ENCODE measurements at regions not wholly inside any gene's neighbourhood (a gene's known extent, or its start where the extent isn't known, plus 50 kb on each side); places are given as distances from the start of the nearest gene placed in this dataset.

DNA sequence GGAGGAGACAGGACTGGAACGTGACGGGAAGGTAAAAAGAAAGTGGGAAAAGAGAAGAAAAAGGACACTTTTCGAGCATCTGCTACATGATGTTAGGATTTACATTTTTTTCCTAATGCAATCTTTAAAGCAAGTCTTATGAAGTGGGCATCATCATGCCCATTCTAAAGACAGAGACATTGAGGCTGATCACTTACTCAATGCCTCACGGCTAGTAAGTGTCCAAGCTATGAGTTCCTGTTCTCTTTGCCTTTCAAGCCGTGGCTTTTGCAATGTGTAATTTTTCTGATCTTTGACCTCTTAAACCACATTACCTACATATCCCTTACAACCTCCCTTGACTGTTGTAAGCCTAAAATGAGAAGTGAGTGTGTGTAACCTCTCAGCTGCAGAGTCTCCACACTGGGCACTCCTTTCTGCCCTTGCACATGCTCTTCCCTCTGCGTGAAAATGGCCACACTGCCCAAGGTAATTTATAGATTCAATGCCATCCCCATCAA, 649.2 kb downstream of the RNF144A start:
- TF ChIP-seq POLR2A (IDR thresholded peaks at IDR 0.05), result no peak
- TF ChIP-seq, protein P1, sequence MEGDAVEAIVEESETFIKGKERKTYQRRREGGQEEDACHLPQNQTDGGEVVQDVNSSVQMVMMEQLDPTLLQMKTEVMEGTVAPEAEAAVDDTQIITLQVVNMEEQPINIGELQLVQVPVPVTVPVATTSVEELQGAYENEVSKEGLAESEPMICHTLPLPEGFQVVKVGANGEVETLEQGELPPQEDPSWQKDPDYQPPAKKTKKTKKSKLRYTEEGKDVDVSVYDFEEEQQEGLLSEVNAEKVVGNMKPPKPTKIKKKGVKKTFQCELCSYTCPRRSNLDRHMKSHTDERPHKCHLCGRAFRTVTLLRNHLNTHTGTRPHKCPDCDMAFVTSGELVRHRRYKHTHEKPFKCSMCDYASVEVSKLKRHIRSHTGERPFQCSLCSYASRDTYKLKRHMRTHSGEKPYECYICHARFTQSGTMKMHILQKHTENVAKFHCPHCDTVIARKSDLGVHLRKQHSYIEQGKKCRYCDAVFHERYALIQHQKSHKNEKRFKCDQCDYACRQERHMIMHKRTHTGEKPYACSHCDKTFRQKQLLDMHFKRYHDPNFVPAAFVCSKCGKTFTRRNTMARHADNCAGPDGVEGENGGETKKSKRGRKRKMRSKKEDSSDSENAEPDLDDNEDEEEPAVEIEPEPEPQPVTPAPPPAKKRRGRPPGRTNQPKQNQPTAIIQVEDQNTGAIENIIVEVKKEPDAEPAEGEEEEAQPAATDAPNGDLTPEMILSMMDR (IDR thresholded peaks at IDR 0.05), result no peak
